Activated CD4-positive, alpha-beta T cell treated with anti-CD3 and anti-CD28 coated beads, Interleukin-2, amount 10 ng/mL, durations not matched to agents 24 days and 14 days (primary cell): ENCODE measurements at regions not wholly inside any gene's neighbourhood (a gene's known extent, or its start where the extent isn't known, plus 50 kb on each side); places are given as distances from the start of the nearest gene placed in this dataset.
"Not testable (repeated sequence)": the region's sequence is repeated elsewhere in the genome, so short reads cannot be mapped to it uniquely, and the experiment has no call there.

ENCODE experiments used
- DNase-seq: peaks from one replicate; pipeline ENCODE4 v3.0.0; 2022
- H3K27ac Mint-ChIP-seq: one replicate; pipeline ENCODE4 v1.8.0; 2022; ENCODE audit warnings: mild to moderate bottlenecking, mixed read lengths
- H3K27me3 Mint-ChIP-seq: one replicate; pipeline ENCODE4 v1.8.0; 2022; ENCODE audit warnings: mixed read lengths
- H3K36me3 Mint-ChIP-seq: one replicate; pipeline ENCODE4 v1.8.0; 2022; ENCODE audit warnings: low read depth, mild to moderate bottlenecking, mixed read lengths
- H3K4me1 Mint-ChIP-seq: one replicate; pipeline ENCODE4 v1.8.0; 2021; ENCODE audit warnings: mixed read lengths
- H3K4me3 Mint-ChIP-seq: one replicate; pipeline ENCODE4 v1.8.0; 2022; ENCODE audit warnings: mild to moderate bottlenecking, moderate library complexity, mixed read lengths
- H3K9me3 Mint-ChIP-seq: one replicate; pipeline ENCODE4 v1.8.0; 2021; ENCODE audit warnings: mixed read lengths
- intact Hi-C: fragments of 100-400 bp; cut with micrococcal nuclease; formaldehyde crosslinking; loops from one replicate; pipeline ENCODE4 v1.15.1; 2023

DNA sequence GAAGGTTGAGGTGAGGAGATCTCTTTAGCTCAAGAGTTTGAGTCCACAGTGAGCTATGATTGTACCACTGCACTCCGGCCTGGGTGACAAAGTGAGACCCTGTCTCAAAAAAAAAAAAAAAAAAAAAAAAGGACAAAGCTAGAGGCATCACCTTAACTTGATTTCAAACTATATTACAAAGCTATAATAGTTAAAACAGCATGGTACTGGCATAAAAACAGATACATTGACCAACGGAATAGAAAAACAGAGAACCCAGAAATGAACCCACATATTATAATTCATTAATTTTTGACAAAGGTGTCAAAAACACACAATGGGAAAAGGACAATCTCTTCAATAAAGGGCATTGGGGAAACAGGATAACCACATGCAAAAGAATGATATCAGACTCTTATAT, 50.8 kb upstream of the MBOAT1 start:
- intact Hi-C loops, result no loop called here
- peaks cover 5% of the 10 kb centered on the region for H3K27me3 Mint-ChIP-seq
- H3K27ac Mint-ChIP-seq, result no peak overlapping the region
- peaks cover 4% of the 10 kb centered on the region for H3K9me3 Mint-ChIP-seq
- H3K4me1 Mint-ChIP-seq, result peaks cover 6% of the 10 kb centered on the region
- no peak overlapping the region for H3K4me3 Mint-ChIP-seq
- DNase-seq, result no peak
- H3K36me3 Mint-ChIP-seq, result no peaks in the 10 kb centered on the region

DNA sequence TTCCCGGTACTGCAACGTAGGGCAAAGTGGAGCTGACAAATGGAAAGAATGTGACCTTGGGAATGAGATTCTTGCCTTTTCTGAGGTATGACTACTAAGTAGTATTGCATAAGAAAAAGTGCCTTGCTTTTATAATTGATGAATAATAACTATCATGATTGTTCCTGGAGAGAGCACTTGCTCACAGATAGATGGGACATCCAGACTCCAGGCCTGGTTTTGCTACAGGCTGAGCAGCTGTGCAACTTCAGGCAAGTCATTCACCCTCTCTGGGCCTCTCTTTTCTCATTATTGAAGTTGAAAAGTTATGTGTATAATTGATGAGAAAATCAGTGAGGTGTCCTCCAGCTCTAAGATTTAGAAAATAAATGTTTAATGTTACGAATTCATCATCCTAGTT, 53.6 kb upstream of the MBOAT1 start:
- intact Hi-C loops, result no loop called here
- H3K36me3 Mint-ChIP-seq, result no peaks in the 10 kb centered on the region
- H3K4me3 Mint-ChIP-seq, result no peak overlapping the region
- peak; percentile 42 for DNase-seq
- H3K4me1 Mint-ChIP-seq, result peaks cover 6% of the 10 kb centered on the region
- H3K9me3 Mint-ChIP-seq, result peaks cover 4% of the 10 kb centered on the region
- H3K27ac Mint-ChIP-seq, result no peak overlapping the region
- H3K27me3 Mint-ChIP-seq, result peaks cover 5% of the 10 kb centered on the region

DNA sequence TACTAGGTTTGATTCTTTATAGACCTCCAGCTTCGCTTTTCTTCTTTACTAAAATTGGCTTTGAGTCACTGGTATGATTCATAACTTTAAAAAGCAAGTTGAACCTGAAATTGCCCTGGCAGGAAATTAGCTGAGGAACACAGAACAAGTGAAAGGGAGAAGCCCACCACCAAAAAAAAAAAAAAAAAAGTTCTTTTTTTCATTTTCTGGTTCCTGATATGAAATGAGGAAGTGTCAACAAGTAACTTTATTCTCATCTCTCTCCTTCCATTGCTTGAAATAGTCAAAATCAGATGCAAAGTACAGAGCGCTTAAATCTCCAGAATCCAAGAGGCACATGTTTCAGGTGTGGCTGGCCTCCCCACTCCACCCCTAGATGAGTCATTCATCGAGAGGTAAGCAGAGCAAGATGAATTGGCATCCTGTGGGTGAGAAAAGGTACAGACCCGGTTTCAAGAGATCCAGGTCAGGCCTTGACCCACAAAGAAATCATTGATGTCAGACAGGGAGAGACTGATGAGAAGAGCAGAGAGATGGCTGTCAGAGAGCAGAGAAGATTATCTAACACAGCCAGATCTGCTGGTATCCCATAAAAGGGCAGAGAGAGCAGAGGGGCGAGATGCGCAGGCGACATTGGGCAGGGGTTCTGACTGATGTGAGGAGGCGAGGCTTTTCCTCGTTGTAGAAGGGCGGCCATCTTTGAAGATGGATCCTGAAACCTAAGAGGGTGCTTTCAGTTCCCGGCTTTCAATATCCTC, 54.8 kb upstream of the MBOAT1 start:
- Mint-ChIP-seq H3K4me3 (no peak overlapping the region), H3K36me3 (no peaks in the 10 kb centered on the region), H3K27ac (peak overlapping the region; percentile 2), H3K9me3 (peaks cover 4% of the 10 kb centered on the region), H3K27me3 (peaks cover 5% of the 10 kb centered on the region), H3K4me1 (peaks cover 6% of the 10 kb centered on the region)
- DNase-seq, result peak; percentile 48
- intact Hi-C loops, result no loop called here

DNA sequence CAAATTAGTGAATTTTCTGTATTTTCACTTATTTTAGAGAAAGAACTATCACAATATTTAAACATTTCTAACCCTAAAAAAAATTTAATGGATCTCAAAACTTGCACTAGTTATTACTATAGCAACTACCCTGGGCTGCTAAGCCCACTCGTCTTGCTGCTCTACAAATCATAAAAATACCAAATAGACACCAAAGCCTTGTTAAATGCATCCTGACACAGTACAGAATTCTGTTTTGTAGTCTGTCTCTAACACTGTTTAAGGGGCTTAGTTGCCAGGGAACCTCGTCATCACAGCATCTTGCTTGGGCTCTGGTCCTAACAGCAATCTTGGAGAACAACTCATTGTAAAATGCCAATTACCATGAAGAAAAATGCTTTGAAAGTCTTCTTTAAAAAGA, 56.9 kb upstream of the MBOAT1 start:
- peaks cover 6% of the 10 kb centered on the region for H3K27me3 Mint-ChIP-seq
- DNase-seq, result peak; percentile 34
- peaks cover 6% of the 10 kb centered on the region for H3K4me1 Mint-ChIP-seq
- H3K9me3 Mint-ChIP-seq, result no peaks in the 10 kb centered on the region
- intact Hi-C loops, result no loop called here
- no peak overlapping the region for H3K4me3 Mint-ChIP-seq
- no peaks in the 10 kb centered on the region for H3K36me3 Mint-ChIP-seq
- H3K27ac Mint-ChIP-seq, result no peak overlapping the region

DNA sequence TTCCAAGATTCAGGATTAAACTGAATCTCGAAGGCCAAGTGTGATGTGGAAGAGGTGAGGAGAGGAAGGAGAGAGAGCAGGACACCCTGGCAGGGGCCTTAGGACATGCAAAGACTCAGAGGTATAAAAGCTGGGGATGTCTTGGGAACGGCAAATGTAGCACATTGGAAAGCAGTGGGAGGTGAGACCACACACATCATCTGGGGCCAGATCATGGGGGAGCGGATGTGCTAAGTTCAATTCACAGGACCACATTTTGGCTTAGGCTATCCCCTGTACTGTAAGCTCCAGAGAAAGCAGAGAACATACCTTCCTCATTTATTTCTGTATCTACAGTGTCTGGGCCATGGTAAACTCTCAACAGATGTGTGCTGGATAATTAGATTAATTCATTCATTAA, 59.5 kb upstream of the MBOAT1 start:
- intact Hi-C loops, result no loop called here
- H3K9me3 Mint-ChIP-seq, result no peaks in the 10 kb centered on the region
- H3K27ac Mint-ChIP-seq, result no peak overlapping the region
- H3K4me3 Mint-ChIP-seq, result no peak overlapping the region
- peak; percentile 36 for DNase-seq
- H3K36me3 Mint-ChIP-seq, result no peaks in the 10 kb centered on the region
- H3K27me3 Mint-ChIP-seq, result peaks cover 4% of the 10 kb centered on the region
- H3K4me1 Mint-ChIP-seq, result peaks cover 5% of the 10 kb centered on the region

DNA sequence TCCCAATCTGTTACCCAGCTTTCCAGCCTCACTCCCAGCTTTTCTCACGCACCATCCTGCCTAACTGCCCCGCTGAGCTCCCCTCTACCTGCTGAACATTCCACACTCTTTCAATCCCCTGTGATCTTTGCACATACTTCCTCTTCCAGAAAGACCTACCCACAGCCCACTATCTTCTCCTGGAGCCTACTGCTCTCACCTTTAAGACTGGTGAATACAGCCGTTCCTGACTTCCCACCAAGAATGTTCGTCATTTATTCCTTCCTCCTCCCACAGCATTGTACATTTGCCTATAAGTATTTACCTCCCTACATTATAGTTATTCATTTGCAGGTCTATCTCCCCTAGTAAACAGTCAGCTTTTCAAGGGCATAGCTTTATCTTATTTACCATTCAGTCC, 61.9 kb upstream of the MBOAT1 start:
- H3K27me3 Mint-ChIP-seq, result peaks cover 9% of the 10 kb centered on the region
- H3K4me3 Mint-ChIP-seq, result no peak overlapping the region
- H3K36me3 Mint-ChIP-seq, result no peaks in the 10 kb centered on the region
- peak; percentile 36 for DNase-seq
- H3K9me3 Mint-ChIP-seq, result no peaks in the 10 kb centered on the region
- intact Hi-C loops, result no loop called here
- H3K4me1 Mint-ChIP-seq, result no peaks in the 10 kb centered on the region
- H3K27ac Mint-ChIP-seq, result no peak overlapping the region

DNA sequence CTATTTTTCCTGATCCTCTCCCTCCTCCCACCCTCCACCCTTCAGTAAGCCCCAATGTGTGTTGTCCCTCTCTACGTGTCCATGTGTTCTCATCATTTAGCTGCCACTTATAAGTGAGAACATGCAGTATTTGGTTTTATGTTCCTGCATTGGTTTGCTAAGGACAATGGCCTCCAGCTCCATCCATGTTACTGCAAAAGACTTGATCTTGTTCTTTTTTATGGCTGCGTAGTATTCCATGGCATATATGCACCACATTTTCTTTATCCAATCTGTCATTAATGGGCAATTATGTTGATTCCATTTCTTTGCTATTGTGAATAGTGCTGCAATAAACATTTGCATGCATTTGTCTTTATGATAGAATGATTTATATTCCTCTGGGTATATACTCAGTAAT, 63.6 kb upstream of the MBOAT1 start:
- peak; percentile 15 for DNase-seq
- H3K4me3 Mint-ChIP-seq, intact Hi-C loops, H3K4me1 Mint-ChIP-seq, H3K9me3 Mint-ChIP-seq, H3K36me3 Mint-ChIP-seq, H3K27ac Mint-ChIP-seq: not testable (repeated sequence)
- peaks cover 17% of the 10 kb centered on the region for H3K27me3 Mint-ChIP-seq

DNA sequence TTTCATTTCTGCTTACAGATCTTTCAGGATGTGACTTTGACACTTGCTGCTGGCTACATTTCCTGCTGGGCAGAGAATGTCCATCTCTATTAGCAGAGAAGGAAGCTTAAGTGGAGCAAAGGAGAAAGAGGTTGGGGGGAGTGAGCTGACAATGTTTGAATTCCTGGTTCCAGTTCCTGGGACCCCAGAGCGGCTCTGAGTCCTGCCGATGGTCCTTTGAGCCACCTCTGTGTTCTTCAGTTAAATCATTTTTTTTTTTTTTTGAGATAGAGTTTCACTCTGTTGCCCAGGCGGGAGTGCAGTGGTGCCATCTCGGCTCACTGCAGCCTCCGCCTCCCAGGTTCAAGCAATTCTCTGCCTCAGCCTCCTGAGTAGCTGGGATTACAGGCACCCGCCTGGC, 65.5 kb upstream of the MBOAT1 start:
- Mint-ChIP-seq H3K9me3 (peaks cover 11% of the 10 kb centered on the region), H3K27me3 (peaks cover 33% of the 10 kb centered on the region)
- intact Hi-C loops, H3K36me3 Mint-ChIP-seq, H3K4me3 Mint-ChIP-seq, H3K27ac Mint-ChIP-seq, H3K4me1 Mint-ChIP-seq: not testable (repeated sequence)
- peak; percentile 44 for DNase-seq

DNA sequence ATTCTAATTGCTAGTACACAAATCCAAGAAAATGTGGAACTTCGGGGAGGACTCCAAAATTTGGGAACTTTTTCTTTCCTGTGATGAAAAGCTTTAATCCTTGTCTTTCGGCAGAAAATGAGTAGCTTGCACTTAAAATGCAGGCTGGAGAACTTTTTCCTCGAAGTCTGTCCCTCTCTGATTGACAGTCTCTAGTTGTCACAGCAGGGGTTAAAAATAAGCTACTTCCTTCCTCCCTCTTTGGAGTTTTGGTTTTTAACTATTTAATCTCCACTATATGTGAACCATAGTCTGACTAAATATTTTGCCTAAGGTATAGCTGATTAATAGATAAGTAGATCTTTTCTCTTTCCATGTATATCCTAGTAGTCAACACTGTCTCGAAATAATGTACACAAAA, 66.8 kb upstream of the MBOAT1 start:
- Mint-ChIP-seq H3K27ac (no peak overlapping the region), H3K4me3 (no peak overlapping the region), H3K27me3 (peaks cover 41% of the 10 kb centered on the region), H3K9me3 (peaks cover 25% of the 10 kb centered on the region), H3K4me1 (no peaks in the 10 kb centered on the region), H3K36me3 (peaks cover 2% of the 10 kb centered on the region)
- intact Hi-C loops, result no loop called here
- no peak for DNase-seq

DNA sequence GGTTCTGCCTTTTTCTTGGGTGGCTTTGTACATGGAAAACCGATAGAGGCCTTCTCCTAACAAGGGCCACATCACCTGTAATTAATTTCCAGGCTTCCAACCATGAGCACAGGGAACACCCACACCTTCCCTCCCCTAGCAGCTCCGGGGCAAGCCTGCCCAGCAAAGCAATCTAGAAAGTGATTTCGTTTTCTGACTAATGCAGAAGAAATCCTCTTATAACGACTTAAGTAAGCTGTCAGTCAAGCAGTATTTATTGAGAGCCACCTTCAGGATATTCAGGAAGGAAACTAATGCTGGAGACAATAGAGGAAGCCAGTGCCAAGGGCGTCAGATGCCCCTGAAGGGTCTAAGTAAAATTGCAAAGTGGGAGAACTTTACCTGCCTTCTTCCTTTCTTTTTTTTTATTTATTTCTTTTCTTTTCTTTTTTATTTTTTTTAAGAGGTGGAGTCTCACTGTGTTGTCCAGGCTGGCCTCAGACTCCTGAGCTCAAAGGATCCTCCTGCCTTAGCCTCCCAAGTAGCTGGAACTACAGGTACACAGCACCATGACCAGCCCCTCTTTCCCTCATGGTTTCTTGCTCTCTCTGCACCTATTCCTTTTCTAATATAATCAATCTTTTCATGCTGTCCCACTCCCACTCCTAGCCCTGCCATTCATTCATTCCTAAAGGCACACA, 67.5 kb upstream of the MBOAT1 start:
- DNase-seq, result no peak
- Mint-ChIP-seq H3K4me3 (no peak overlapping the region), H3K36me3 (peaks cover 2% of the 10 kb centered on the region), H3K27ac (no peak overlapping the region), H3K27me3 (peaks cover 44% of the 10 kb centered on the region), H3K9me3 (peaks cover 32% of the 10 kb centered on the region), H3K4me1 (no peaks in the 10 kb centered on the region)
- intact Hi-C loops, result no loop called here

DNA sequence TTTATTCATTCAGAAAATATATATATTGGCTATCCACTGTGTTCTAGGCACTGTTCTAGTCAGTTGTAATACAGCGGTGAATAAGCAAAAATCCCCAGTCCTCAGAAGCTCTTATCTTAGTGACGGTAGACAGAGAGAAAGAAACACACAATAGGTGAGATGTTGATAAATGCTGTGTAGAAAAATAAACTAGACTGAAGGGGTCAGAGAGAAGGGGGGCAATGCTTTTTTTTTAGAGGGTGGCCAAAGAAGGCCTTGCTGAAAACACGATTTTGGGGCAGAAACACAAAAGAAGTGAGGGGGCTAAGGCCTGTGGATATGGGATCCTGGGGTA, 68.0 kb upstream of the MBOAT1 start:
- no peak for DNase-seq
- Mint-ChIP-seq H3K27ac (no peak overlapping the region), H3K4me3 (no peak overlapping the region), H3K27me3 (peaks cover 46% of the 10 kb centered on the region), H3K9me3 (peaks cover 32% of the 10 kb centered on the region), H3K36me3 (peaks cover 2% of the 10 kb centered on the region), H3K4me1 (no peaks in the 10 kb centered on the region)
- intact Hi-C loops, result no loop called here

DNA sequence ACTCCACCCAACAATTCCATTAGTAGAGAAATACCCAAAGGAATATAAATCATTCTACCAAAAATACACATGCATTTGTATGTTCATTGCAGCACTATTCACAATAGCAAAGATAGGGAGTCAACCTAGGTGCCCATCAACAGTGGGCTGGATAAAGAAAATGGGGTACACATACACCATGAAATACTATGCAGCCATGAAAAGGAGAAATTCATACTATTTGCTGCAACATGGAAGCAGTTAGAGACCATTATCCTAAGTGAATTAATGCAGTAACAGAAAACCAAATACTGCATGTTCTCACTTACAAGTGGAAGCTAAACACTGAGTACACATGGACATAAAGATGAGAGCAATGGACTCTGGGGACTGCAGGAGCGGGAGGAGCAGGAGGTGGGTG, 72.4 kb upstream of the MBOAT1 start:
- H3K9me3 Mint-ChIP-seq, result peaks cover 32% of the 10 kb centered on the region
- no peak overlapping the region for H3K27ac Mint-ChIP-seq
- intact Hi-C loops, result no loop called here
- peaks cover 2% of the 10 kb centered on the region for H3K36me3 Mint-ChIP-seq
- H3K4me3 Mint-ChIP-seq, result no peak overlapping the region
- H3K4me1 Mint-ChIP-seq, result no peaks in the 10 kb centered on the region
- no peak for DNase-seq
- peaks cover 46% of the 10 kb centered on the region for H3K27me3 Mint-ChIP-seq

DNA sequence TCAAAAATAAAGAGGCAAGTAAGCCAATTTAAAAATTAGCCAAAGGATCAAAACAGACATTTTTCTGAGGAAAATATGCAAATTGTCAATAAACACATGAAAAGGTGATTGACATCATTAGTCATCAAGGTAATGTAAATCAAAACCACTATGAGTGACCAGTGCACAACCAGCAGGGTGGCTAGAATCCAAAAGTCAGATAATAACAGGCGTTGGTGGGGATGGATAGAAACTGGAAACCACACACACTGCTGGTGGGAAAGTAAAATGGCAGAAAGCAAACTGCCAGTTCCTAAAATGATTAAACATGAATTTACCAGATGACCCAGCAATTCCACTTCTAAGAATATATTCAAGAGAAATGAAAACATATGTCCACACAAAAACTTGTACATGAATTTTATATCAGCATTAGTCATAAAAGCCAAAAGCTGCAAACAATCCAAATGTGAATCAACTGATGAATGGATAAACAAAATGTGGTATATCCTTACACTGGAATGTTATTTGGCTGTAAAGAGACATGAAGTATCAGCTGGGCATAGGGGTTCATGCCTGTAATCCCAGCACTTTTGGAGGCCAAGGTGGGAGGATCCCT, 74.8 kb upstream of the MBOAT1 start:
- H3K36me3 Mint-ChIP-seq, result peaks cover 2% of the 10 kb centered on the region
- no peak overlapping the region for H3K4me3 Mint-ChIP-seq
- H3K27ac Mint-ChIP-seq, result no peak overlapping the region
- peaks cover 6% of the 10 kb centered on the region for H3K4me1 Mint-ChIP-seq
- H3K9me3 Mint-ChIP-seq, result peaks cover 26% of the 10 kb centered on the region
- intact Hi-C loops, result no loop called here
- H3K27me3 Mint-ChIP-seq, result peaks cover 28% of the 10 kb centered on the region
- no peak for DNase-seq

DNA sequence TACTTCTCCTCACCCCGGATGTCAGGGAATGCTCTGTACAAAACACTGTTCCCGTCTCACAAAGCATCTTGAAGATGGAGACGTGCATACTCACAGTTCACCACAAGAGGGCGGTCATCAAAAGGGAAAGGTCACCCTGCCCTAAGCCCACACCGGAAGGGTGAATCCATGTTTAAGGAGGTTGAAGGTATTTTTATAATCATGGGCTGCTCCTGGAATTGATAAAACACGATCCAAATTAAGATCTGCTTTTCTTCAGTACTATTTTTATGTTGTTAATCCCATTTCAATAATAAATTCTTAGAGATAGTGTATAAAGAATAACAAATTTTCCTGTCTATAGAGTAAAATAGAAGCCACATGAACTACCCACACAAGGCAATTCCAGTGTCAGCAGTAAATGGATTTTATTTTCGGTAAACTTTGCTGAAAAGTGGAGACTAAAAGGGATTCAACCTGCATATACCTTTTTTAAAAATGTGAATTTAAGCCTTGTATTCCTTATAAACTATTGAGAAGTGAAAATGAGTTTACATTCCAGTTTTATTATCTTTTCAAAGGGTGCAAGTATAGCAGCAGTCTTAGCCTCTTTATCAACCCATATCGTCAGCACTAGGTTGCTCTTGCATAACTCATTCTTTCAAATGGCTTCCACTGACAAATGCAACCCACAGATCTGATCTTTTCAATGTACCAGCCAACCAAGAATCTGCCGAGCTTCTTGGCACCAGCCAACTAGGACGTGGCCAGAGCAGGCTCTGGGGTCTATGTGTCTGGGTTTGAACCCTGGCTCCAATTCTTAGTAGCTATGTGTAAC, 79.7 kb upstream of the MBOAT1 start:
- no peaks in the 10 kb centered on the region for H3K36me3 Mint-ChIP-seq
- DNase-seq, result peak; percentile 93
- intact Hi-C loops, result loop anchor here (1.0 to 5.0 kb wide), 4 partner anchors 108 to 1295 kb away; no protein-coding TSS in a partner anchor
- H3K27ac Mint-ChIP-seq, result peak overlapping the region; percentile 2
- H3K9me3 Mint-ChIP-seq, result no peaks in the 10 kb centered on the region
- peaks cover 35% of the 10 kb centered on the region for H3K4me1 Mint-ChIP-seq
- H3K4me3 Mint-ChIP-seq, result peak overlapping the region; percentile 9
- H3K27me3 Mint-ChIP-seq, result peaks cover 7% of the 10 kb centered on the region
